HL-60 (cell line): ENCODE measurements at regions not wholly inside any gene's neighbourhood (a gene's known extent, or its start where the extent isn't known, plus 50 kb on each side); places are given as distances from the start of the nearest gene placed in this dataset.

Experiments used
- DNase-seq, 2 experiments: peaks; one replicate each; pipeline ENCODE4 v3.0.0-alpha.2; 2010 to 2020; ENCODE audit warnings: low read depth in 1 of 2, low spot score in 1 of 2
- H3K27ac ChIP-seq: fragments of 250-450 bp; sonication (Bioruptor Pico); replicated peaks from 2 replicates; pipeline ENCODE4 v1.5.1; 2020; ENCODE audit warnings: mild to moderate bottlenecking, moderate library complexity
- H3K27me3 ChIP-seq: fragments of 250-450 bp; sonication (Bioruptor Pico); 2 replicates; pipeline ENCODE4 v1.5.1; 2021; ENCODE audit warnings: mild to moderate bottlenecking, moderate library complexity; ENCODE audit not compliant: insufficient read depth, poor library complexity, severe bottlenecking
- H3K4me3 ChIP-seq: replicated peaks from 2 replicates; pipeline ENCODE4 v1.5.1; 2011; ENCODE audit warnings: mild to moderate bottlenecking, control low read depth, low read length; ENCODE audit not compliant: insufficient read depth
- CTCF ChIP-seq: IDR thresholded peaks from one replicate; pipeline ENCODE4 v1.5.1; 2011; ENCODE audit warnings: low read length, control low read depth, inconsistent platforms; ENCODE audit not compliant: insufficient read depth
- GABPA ChIP-seq: IDR thresholded peaks from 2 replicates; pipeline ENCODE4 v1.6.1; 2012; ENCODE audit warnings: low read depth
- POLR2AphosphoS5 ChIP-seq: IDR thresholded peaks from 2 replicates; pipeline ENCODE4 v1.6.1; 2012; ENCODE audit warnings: low read depth
- REST ChIP-seq: IDR thresholded peaks from 2 replicates; pipeline ENCODE4 v1.6.1; 2012; ENCODE audit warnings: low read depth; ENCODE audit not compliant: insufficient replicate concordance
- SPI1 ChIP-seq: IDR thresholded peaks from 2 replicates; pipeline ENCODE4 v1.6.1; 2012; ENCODE audit warnings: low read depth, mild to moderate bottlenecking, borderline replicate concordance

GRCh38 chr3:115518100-115518852, 105.0 kb upstream of the GAP43 start:
- Histone ChIP-seq H3K27ac (no peak overlapping the region), H3K4me3 (no peak overlapping the region), H3K27me3 (no peaks in the 10 kb centered on the region)
- TF ChIP-seq CTCF, result no peak
- no peak for TF ChIP-seq SPI1
- TF ChIP-seq POLR2AphosphoS5, result no peak
- no peak for TF ChIP-seq GABPA
- TF ChIP-seq REST, result no peak
- DNase-seq, result no peak

GRCh38 chr3:115520241-115520640, 103.1 kb upstream of the GAP43 start:
- TF ChIP-seq GABPA (no peak), POLR2AphosphoS5 (no peak), SPI1 (no peak), CTCF (no peak), REST (no peak)
- Histone ChIP-seq H3K4me3 (no peak overlapping the region), H3K27me3 (no peaks in the 10 kb centered on the region), H3K27ac (no peak overlapping the region)
- DNase-seq, result no peak

GRCh38 chr3:115520651-115521245, 102.6 kb upstream of the GAP43 start:
- no peak for DNase-seq
- TF ChIP-seq SPI1 (no peak), GABPA (no peak), CTCF (no peak), POLR2AphosphoS5 (no peak), REST (no peak)
- no peaks in the 10 kb centered on the region for H3K27me3 ChIP-seq
- H3K27ac ChIP-seq, result no peak overlapping the region
- no peak overlapping the region for H3K4me3 ChIP-seq
